HG02610 (cell line): ENCODE measurements at regions not wholly inside any gene's neighbourhood (a gene's known extent, or its start where the extent isn't known, plus 50 kb on each side); places are given as distances from the start of the nearest gene placed in this dataset.
"Not testable (repeated sequence)": the region's sequence is repeated elsewhere in the genome, so short reads cannot be mapped to it uniquely, and the experiment has no call there.

Experiments
- ATAC-seq: cut with Tn5 transposase; IDR thresholded peaks from one replicate; pipeline ENCODE4 v1.9.1; 2021; ENCODE audit warnings: mild to moderate bottlenecking, moderate library complexity; ENCODE audit not compliant: unreplicated experiment

- ATAC-seq, result no peak
Measured at GRCh38 chr17:33986566-33986965, 268.5 kb upstream of the CCL2 start.

GRCh38 chr17:33987162-33987561 is 267.9 kb upstream of the CCL2 start:
- ATAC-seq, result no peak

- no peak for ATAC-seq
Measured at GRCh38 chr17:33989361-33990148, 265.5 kb upstream of the CCL2 start.

GRCh38 chr17:33990943-33991706 is 264.0 kb upstream of the CCL2 start:
- no peak for ATAC-seq

- no peak for ATAC-seq
Measured at GRCh38 chr17:33992113-33992512, 263.0 kb upstream of the CCL2 start.

- ATAC-seq, result no peak
Measured at GRCh38 chr17:34000639-34001038, 254.4 kb upstream of the CCL2 start.

GRCh38 chr17:34001246-34001645 is 253.8 kb upstream of the CCL2 start:
- ATAC-seq, result no peak

- ATAC-seq, result no peak
Measured at GRCh38 chr17:34006126-34006525, 249.0 kb upstream of the CCL2 start.

GRCh38 chr17:34008125-34008524 is 247.0 kb upstream of the CCL2 start:
- ATAC-seq, result no peak

GRCh38 chr17:34009912-34010311 is 245.2 kb upstream of the CCL2 start:
- ATAC-seq, result no peak

- ATAC-seq, result no peak
Measured at GRCh38 chr17:34010534-34010933, 244.6 kb upstream of the CCL2 start.

- ATAC-seq, result no peak
Measured at GRCh38 chr17:34011599-34011998, 243.5 kb upstream of the CCL2 start.

- ATAC-seq, result no peak
Measured at GRCh38 chr17:34012709-34013375, 242.2 kb upstream of the CCL2 start.

GRCh38 chr17:34015253-34015652 is 239.8 kb upstream of the CCL2 start:
- ATAC-seq, result no peak

GRCh38 chr17:34024386-34024785 is 230.7 kb upstream of the CCL2 start:
- no peak for ATAC-seq

GRCh38 chr17:34024806-34025551 is 230.1 kb upstream of the CCL2 start:
- ATAC-seq, result no peak

GRCh38 chr17:34030601-34031000 is 224.5 kb upstream of the CCL2 start:
- not testable (repeated sequence) for ATAC-seq

- ATAC-seq, result not testable (repeated sequence)
Measured at GRCh38 chr17:34032305-34032704, 222.8 kb upstream of the CCL2 start.

GRCh38 chr17:34038786-34039185 is 216.3 kb upstream of the CCL2 start:
- ATAC-seq, result not testable (repeated sequence)

- ATAC-seq, result not testable (repeated sequence)
Measured at GRCh38 chr17:34039213-34039612, 215.9 kb upstream of the CCL2 start.
